Medulla oblongata (tissue), 1 donor: ENCODE measurements at regions not wholly inside any gene's neighbourhood (a gene's known extent, or its start where the extent isn't known, plus 50 kb on each side); places are given as distances from the start of the nearest gene placed in this dataset.

Source experiments
- DNase-seq: peaks from one replicate; pipeline ENCODE4 v3.0.0-alpha.2; 2015; ENCODE audit errors: extremely low spot score

GRCh38 chr3:159528251-159528895 is 460.3 kb upstream of the IL12A start:
- DNase-seq: no peak

DNA sequence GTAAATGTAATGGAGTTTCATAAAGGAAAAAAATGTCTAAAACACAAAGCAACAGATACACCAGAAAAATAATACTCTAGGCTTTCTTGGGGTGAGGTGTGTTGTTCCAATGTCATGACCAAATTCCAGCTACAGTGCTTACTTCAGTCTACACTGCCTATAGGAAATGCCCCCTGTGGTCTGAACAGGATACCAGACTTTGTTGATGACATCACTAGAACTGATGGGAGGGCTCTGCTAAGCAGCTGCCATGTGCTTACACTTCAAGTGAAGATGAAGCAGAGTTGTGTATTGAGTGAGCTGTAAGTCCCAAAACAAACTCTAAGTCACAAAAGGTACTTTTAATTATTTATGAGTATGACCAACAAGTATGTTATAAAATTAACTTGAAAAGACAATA is 456.1 kb upstream of the IL12A start:
- no peak for DNase-seq

GRCh38 chr3:159534496-159534895 is 454.1 kb upstream of the IL12A start:
- no peak for DNase-seq

DNA sequence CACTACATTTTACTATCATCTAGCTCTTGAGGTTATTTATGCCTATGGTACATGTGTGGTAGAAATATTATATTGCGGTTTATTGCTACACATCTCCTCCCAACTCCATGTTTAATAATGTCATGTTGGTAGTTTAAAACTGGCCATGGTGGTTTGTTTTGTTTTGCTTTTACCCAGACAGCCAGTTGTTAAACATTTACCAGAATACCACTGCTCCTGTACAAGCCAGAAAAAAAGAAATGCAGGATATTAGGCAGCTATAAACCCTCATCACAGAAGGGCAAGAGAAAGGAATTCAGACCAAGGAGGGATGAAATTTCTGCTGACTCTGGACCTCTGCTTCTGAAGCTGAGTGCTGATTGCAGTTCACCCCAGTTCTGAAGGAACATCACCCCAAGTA is 451.8 kb upstream of the IL12A start:
- DNase-seq: no peak

DNA sequence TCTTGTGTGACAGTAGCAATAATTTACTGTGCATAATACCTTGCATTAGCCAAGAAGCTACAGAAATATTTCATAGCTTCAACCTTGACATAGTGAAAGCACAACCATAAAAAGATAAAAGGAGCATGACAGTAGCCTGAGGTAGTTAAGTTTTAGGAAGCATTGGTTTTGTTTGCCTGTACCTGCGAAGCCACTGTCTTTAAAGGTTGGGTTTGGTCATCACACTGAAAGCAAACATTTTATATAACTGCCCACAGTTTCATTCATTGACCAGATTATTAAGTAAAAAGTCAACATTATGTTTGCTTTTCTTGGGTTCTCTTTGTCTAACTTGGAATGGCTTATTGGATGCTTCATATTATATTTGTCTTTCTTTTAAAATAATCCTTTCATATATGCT is 450.1 kb upstream of the IL12A start:
- no peak for DNase-seq

GRCh38 chr3:159540882-159541495 is 447.6 kb upstream of the IL12A start:
- no peak for DNase-seq

DNA sequence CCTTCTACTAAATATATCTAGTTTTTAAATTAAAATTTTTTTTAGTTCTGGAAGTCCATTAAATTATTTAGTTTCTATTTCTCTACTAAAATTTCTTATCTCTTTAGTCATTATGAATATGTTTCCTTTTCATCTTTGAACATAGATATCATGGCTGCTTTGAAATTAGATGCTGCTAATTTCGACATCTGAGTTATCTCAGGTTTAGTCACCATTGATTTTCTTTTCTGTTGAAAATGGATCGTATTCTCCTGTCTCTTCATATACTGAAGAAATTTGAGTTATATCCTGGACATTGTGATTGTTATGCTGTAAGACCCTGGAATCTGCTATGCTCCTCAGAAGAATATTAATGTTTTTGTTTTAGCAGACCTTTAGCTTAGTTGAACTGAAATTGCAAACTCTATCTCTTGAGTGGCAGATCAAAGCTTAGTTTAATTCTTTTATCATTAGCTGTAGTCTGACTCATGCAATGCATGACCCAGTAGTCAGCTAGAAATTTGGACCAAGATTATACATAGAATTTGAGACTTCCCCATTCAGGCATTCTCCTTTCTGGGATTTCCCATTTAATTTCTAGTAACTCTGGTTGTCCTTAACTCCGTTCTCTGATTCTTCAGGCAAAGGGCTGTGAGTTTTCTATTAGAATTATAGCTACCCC is 439.8 kb upstream of the IL12A start:
- no peak for DNase-seq

- no peak for DNase-seq
These were observed 433.4 kb upstream of the IL12A start for GRCh38 chr3:159555205-159555604.

DNA sequence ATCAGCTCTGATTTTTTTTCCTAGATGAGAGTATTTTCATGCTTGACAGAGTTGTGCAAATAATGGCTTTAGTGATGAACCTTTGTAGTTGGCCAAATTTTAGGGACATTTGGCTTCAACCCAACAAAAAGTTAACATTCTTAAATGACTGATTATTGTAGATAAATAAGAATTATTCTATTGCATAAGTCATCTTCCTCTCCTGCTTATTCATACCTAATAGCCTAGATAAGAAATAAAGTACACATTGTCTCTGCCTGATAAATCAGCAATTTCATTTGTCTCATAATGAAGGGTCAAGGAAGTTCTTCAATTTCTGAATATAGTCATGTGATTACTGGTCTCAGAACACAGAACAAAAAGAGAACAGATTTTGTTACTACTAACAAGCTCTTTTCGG is 428.9 kb upstream of the IL12A start:
- no peak for DNase-seq

DNA sequence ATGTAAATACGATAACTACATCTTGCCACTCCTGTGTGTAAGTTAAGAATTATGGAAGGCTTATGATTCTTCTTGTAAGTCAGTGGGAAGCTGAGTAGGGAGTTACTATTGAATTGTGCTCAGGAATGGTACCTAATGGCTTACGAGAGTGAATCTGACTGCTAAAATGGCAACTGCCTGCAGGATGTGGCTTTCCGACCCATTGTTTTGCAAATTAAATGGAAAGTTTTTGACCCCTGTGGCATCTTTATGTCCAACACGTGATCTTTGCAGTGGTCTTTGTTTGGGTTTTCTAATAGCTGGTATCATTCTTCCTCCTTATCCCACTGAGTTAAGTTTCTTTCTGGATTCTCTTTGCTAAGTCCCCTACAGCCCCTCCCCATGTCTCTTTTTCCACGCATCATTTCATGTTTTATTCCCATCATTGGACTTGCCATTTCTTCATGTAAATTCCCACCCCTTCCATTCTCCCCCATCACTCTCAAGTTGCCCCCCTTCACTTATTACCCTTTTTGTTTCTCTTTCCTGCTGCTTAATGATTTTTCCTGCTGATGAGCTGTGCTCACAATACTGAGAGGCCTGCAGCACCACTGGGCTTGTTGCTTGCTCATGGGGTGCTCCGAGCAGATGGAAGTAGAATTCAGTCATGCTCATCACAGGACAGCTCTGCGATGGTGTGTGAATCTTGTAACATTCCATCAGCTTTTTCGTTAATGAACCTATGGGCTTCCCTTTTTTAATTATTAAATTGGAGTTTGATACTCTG is 428.2 kb upstream of the IL12A start:
- no peak for DNase-seq

DNA sequence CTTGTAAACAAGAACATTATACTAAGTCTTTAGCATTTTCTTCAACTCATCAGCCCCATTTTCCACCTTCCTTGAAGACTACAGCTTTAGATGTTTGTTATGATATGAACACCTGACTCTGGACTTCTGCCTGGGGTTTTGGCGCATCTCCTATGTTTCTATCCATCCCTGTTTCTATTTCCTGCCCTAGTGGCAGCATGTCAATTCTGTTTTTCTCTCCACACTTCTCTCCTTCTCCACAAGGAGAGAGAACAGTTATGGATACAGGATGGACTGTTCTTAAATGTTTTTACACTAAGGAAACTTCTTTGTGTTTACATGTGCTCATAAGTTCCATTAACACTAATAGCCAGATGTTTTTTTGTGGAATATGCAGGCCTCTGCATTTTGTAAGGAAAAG is 423.3 kb upstream of the IL12A start:
- DNase-seq: no peak

GRCh38 chr3:159583662-159584061 is 405.0 kb upstream of the IL12A start:
- no peak for DNase-seq

DNA sequence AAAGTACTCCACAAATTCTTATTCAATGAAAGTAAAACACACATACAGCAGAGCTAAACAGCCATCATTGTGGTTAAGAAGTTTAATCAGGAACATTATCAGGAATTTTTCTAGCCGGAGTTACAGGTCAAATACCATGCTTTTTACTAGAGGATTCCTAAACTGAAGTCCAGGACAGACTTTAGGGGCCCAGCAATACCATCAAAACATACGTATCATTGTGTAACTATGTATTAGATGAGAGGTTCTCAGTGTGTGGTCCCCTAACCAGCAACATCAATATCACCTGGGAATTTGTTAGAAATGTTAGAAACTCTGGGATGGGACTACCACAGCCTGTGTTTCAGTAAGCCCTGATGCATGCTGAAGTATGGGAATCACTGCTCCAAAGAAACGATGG is 404.2 kb upstream of the IL12A start:
- DNase-seq: no peak

DNA sequence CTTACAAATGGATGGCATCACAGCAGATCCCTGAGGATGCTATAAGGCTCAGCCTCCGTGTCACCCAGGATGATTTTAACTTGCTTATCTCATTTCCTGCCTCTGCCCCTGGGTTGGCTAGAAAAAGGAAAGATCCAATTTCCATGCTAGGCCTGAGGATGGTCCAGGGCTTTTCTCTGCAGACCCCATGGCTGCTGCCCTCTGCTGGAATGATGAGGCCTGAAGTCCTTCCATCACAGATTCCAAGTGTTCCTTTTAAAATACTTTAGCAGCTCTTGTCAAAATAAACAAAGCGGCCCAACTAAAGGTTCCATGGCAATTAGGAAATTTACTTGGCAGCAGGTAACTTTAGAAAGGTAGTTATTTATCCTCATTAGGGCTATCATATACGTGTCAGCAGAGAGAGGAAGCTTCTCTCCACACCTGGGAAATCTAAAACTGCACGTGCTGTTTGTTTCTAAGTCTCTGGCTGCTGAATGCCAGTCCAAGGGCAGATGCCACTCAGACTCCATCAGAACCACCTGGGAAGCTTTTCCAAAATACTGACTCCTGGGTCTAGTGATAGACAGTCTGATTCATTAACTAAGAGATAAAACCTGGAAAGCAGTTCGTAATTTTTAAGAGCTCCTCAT is 401.9 kb upstream of the IL12A start:
- DNase-seq: peak; percentile 47

GRCh38 chr3:159593927-159594605 is 394.6 kb upstream of the IL12A start:
- no peak for DNase-seq

DNA sequence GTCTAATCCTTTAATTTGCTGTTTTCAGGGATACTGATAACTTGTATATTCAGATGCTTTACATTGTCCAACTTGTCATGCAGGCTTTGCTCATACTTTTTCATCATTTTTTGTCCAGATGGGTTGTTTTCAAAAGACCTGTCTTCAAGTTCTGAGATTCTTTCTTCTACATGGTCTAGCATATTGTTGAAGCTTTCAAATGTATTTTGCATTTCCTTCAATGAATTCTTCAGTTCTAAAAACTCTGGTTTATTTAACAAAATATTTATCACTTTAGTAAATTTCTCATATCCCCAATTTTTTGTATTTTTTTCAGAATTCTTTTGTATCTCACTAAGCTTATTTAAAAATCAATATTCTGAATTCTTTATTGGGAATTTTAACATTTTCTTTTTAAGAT is 388.3 kb upstream of the IL12A start:
- DNase-seq: no peak

DNA sequence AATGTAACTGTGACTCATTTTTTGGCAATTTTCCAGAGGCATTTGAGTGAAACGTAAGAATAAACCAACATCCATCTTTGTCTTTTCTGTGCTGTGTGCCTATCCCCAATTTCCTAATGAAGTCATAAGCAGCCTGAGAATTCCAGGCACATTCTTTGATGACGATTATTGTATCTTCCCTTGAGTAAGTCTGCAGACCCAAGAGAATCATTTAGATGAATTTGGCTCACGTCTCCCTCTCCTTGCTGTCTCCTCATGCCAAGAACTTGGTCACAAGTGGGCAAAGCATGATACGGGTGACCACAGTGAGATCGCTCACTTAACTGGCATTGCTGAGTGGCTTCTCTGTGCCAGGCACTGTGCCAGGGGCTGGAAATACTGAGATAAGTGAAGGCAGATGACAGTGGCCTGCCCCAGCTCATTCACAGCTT is 384.5 kb upstream of the IL12A start:
- DNase-seq: no peak

GRCh38 chr3:159605101-159605500 is 383.5 kb upstream of the IL12A start:
- DNase-seq: no peak

DNA sequence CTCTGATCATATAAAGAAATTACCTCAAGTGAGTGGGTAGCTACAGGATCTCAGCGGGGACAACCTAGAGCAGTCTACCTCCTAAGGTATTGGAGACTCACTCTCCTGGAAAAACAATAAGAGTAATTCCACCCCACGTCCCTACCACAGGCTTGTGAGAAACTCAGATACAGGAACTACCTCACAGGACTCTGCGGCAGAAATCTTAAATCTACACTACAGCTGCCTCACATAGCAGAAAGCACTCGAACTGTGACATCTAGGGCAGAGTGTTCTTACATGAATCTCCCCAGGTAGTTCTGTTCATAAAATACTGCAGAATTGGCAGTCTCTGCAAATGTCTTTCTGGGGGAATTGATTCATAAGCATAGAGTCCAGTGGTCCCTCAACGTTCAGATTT is 382.9 kb upstream of the IL12A start:
- no peak for DNase-seq

DNA sequence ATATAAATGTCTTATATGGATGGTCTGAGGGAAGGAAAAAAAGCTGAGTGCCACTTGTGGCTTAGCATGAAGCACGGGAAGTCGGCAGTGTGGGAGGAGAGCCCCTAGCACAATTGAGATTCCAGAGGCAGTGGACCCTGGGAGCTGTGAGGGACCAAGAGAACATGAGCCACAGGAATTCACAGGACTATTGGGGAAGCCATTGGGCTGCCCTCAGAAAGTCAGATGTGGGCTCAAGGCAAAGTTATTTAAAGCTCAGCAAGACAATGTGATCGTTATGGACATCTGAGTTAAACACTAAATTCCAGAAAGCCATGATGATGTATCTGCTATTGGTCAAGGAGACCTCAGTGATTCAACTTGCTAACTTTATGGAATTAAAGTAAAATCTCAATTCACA is 380.8 kb upstream of the IL12A start:
- no peak for DNase-seq

- DNase-seq: no peak
These were observed 380.3 kb upstream of the IL12A start for GRCh38 chr3:159608311-159608710.

GRCh38 chr3:159609625-159610024 is 379.0 kb upstream of the IL12A start:
- DNase-seq: no peak
